Upper lobe of left lung (tissue), 4 donors: ENCODE measurements at regions not wholly inside any gene's neighbourhood (a gene's known extent, or its start where the extent isn't known, plus 50 kb on each side); places are given as distances from the start of the nearest gene placed in this dataset.

ENCODE experiments used
- POLR2A ChIP-seq, 4 donors: fragments of 450-650 bp; IDR thresholded peaks; one replicate each; pipeline ENCODE4 v1.5.1; 2016 to 2017; ENCODE audit warnings: antibody characterized with exemption in 4 of 4, mild to moderate bottlenecking in 2 of 4
- POLR2AphosphoS5 ChIP-seq, 2 donors: sonication (generic); formaldehyde crosslinking; IDR thresholded peaks; one replicate each; pipeline ENCODE4 v1.5.1; 2017; ENCODE audit warnings: antibody characterized with exemption in 2 of 2
- TF ChIP-seq, protein P1 (sequence below), 6 experiments: fragments of 450-650 bp in 4 of 6; fragments of 200-600 bp in 2 of 6; sonication (generic) in 2 of 6; IDR thresholded peaks; one replicate each; pipeline ENCODE4 v1.5.1; 2016 to 2019; ENCODE audit warnings: antibody characterized with exemption in 6 of 6

DNA sequence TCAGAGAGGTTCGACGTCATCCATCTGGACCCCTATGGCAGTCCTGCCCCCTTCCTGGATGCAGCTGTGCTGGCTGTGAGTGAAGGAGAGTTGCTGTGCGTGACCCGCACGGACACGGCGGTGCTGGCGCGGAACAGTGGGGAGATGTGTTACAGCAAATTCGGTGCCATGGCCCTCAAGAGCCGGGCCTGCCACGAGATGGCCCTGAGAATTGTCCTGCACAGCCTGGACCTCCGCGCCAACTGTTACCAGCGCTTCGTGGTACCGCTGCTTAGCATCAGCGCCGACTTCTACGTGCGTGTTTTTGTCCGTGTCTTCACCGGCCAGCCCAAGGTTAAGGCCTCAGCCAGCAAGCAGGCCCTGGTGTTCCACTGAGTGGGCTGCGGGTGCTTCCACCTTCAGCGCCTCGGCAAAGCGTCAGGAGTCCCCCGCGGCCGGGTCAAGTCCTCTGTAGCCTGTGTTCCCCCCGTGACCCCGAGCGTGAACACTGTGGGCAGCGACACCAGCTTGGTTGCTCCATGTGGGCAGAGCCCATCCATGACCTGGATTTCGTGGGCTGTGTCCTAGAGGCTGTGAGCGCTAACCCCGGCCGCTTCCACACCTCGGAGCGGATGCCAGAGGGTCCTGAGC is 186.7 kb upstream of the SLITRK2 start:
- TF ChIP-seq, protein P1, sequence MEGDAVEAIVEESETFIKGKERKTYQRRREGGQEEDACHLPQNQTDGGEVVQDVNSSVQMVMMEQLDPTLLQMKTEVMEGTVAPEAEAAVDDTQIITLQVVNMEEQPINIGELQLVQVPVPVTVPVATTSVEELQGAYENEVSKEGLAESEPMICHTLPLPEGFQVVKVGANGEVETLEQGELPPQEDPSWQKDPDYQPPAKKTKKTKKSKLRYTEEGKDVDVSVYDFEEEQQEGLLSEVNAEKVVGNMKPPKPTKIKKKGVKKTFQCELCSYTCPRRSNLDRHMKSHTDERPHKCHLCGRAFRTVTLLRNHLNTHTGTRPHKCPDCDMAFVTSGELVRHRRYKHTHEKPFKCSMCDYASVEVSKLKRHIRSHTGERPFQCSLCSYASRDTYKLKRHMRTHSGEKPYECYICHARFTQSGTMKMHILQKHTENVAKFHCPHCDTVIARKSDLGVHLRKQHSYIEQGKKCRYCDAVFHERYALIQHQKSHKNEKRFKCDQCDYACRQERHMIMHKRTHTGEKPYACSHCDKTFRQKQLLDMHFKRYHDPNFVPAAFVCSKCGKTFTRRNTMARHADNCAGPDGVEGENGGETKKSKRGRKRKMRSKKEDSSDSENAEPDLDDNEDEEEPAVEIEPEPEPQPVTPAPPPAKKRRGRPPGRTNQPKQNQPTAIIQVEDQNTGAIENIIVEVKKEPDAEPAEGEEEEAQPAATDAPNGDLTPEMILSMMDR (IDR thresholded peaks at IDR 0.05): no peak
- no peak for TF ChIP-seq POLR2A (IDR thresholded peaks at IDR 0.05)
- no peak for TF ChIP-seq POLR2AphosphoS5 (IDR thresholded peaks at IDR 0.05)
